ENCODE measurements at regions not wholly inside any gene's neighbourhood (a gene's known extent, or its start where the extent isn't known, plus 50 kb on each side); places are given as distances from the start of the nearest gene placed in this dataset.
"Not testable (repeated sequence)": the region's sequence is repeated elsewhere in the genome, so short reads cannot be mapped to it uniquely, and the experiment has no call there.

DNA sequence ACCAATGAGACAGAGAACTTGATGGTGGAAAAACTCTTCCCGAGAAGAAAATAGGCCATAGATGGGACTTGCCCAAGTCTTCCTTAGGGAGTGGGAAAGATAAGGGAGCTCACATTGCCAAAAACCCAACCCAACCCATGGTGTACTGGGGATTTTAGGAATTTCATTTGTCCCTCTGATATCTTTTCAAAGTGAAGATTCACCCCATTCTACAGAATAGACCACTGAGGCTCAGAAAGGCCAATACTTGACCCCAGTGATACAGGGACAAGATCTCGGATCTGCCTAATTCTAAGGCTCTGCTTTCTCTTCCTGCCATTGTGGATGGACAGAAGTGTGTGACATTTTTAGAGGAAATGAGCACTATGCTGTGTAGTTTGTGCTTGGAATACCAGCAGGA lies 159.0 kb downstream of the MYCN start:
- Mint-ChIP-seq H3K4me1 (no peaks in the 10 kb centered on the region), H3K4me3 (no peak overlapping the region), H3K27ac (no peak overlapping the region), H3K27me3 (no peaks in the 10 kb centered on the region), H3K9me3 (ENCODE audit: insufficient read depth) (no peaks in the 10 kb centered on the region)
- Histone ChIP-seq H3K36me3 (replicated peaks in 1 of 2; ENCODE audit: control extremely low read depth in 1 of 2, control insufficient read depth in 1 of 2, extremely low read depth in 1 of 2, insufficient read depth in 2 of 2, low read length in 1 of 2) (no peaks in the 10 kb centered on the region), H3K27me3 (replicated peaks in 1 of 4; ENCODE audit: control extremely low read depth in 1 of 4, control insufficient read depth in 3 of 4, insufficient read depth in 4 of 4, low read length in 3 of 4) (no peaks in the 10 kb centered on the region), H3K27ac (ENCODE audit: low read length in 2 of 2) (no peak overlapping the region), H3K4me2 (replicated peaks; ENCODE audit: low read depth, low read length, poor library complexity, severe bottlenecking) (no peak overlapping the region), H3K9ac (ENCODE audit: low read length) (no peak overlapping the region), H4K20me1 (ENCODE audit: control insufficient read depth, insufficient read depth, low read length, poor library complexity, severe bottlenecking) (no peaks in the 10 kb centered on the region), H3K79me2 (ENCODE audit: control insufficient read depth, insufficient read depth, low read length) (no peaks in the 10 kb centered on the region), H2AFZ (ENCODE audit: insufficient read depth, low read depth, low read length, poor library complexity, severe bottlenecking) (no peak overlapping the region), H3K4me3 (ENCODE audit: control extremely low read depth in 1 of 5, extremely low read depth in 1 of 5, insufficient read depth in 1 of 5, low read depth in 2 of 5, low read length in 4 of 5) (no peak overlapping the region), H3K9me3 (ENCODE audit: control extremely low read depth in 1 of 3, control insufficient read depth in 2 of 3, insufficient read depth in 1 of 3, low read length in 2 of 3) (peaks cover 0 to 3% (median 0%) of the 10 kb centered on the region in 3 donors), H3K4me1 (ENCODE audit: control insufficient read depth in 2 of 2, insufficient read depth in 2 of 2, low read length in 2 of 2) (no peaks in the 10 kb centered on the region)
- CTCF ChIA-PET: no interaction called here
- intact Hi-C loops (cut with micrococcal nuclease): no loop called here
- WGBS (ENCODE audit: insufficient coverage): no CpG with 5 or more reads among the region's 2 CpGs
- POLR2A ChIA-PET: no interaction called here
- DNase-seq (no peak), ATAC-seq (ENCODE audit: low read depth) (no peak)
- TF ChIP-seq EZH2 (IDR thresholded peaks at IDR 0.05; ENCODE audit: borderline replicate concordance, insufficient read depth, low read depth, low read length, poor library complexity, severe bottlenecking): no peak
- TF ChIP-seq, protein P1, sequence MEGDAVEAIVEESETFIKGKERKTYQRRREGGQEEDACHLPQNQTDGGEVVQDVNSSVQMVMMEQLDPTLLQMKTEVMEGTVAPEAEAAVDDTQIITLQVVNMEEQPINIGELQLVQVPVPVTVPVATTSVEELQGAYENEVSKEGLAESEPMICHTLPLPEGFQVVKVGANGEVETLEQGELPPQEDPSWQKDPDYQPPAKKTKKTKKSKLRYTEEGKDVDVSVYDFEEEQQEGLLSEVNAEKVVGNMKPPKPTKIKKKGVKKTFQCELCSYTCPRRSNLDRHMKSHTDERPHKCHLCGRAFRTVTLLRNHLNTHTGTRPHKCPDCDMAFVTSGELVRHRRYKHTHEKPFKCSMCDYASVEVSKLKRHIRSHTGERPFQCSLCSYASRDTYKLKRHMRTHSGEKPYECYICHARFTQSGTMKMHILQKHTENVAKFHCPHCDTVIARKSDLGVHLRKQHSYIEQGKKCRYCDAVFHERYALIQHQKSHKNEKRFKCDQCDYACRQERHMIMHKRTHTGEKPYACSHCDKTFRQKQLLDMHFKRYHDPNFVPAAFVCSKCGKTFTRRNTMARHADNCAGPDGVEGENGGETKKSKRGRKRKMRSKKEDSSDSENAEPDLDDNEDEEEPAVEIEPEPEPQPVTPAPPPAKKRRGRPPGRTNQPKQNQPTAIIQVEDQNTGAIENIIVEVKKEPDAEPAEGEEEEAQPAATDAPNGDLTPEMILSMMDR (IDR thresholded peaks at IDR 0.05): no peak

DNA sequence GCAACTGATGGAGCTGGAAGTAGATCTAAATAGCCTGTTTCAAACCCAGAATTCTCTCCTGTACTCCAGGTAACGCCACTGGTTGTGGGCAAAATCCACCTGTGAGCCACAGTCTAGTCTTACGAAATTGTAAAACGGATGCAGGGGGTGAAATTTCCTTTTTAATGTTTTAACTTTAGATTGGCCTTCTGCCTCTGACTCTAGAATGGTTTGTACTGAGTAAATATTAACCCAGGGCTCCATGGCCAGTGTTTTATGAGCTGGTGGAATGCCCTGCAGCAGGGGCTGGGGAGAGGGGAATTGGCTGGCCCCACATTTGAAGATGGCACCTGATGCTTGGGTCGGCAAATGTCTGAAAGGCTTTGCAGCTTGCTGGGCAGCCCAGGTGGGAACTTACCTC lies 156.6 kb downstream of the MYCN start:
- no peaks in the 10 kb centered on the region for H4K20me1 ChIP-seq (ENCODE audit: control insufficient read depth, insufficient read depth, low read length, poor library complexity, severe bottlenecking)
- DNase-seq (no peak), ATAC-seq (ENCODE audit: low read depth) (no peak)
- H3K9me3 ChIP-seq (ENCODE audit: control extremely low read depth in 1 of 3, control insufficient read depth in 2 of 3, insufficient read depth in 1 of 3, low read length in 2 of 3): peaks cover 0 to 3% (median 0%) of the 10 kb centered on the region in 3 donors
- H2AFZ ChIP-seq (ENCODE audit: insufficient read depth, low read depth, low read length, poor library complexity, severe bottlenecking): no peak overlapping the region
- no peaks in the 10 kb centered on the region for H3K36me3 ChIP-seq (replicated peaks in 1 of 2; ENCODE audit: control extremely low read depth in 1 of 2, control insufficient read depth in 1 of 2, extremely low read depth in 1 of 2, insufficient read depth in 2 of 2, low read length in 1 of 2)
- CTCF ChIA-PET: no interaction called here
- 80% methylated on average over 3 of the region's 4 CpGs for WGBS (ENCODE audit: insufficient coverage)
- no peaks in the 10 kb centered on the region for H3K4me1 ChIP-seq (ENCODE audit: control insufficient read depth in 2 of 2, insufficient read depth in 2 of 2, low read length in 2 of 2)
- H3K27ac ChIP-seq (ENCODE audit: low read length in 2 of 2): no peak overlapping the region
- H3K4me2 ChIP-seq (replicated peaks; ENCODE audit: low read depth, low read length, poor library complexity, severe bottlenecking): no peak overlapping the region
- no peak overlapping the region for H3K4me3 Mint-ChIP-seq
- TF ChIP-seq, protein P1 (IDR thresholded peaks at IDR 0.05): no peak
- TF ChIP-seq EZH2 (IDR thresholded peaks at IDR 0.05; ENCODE audit: borderline replicate concordance, insufficient read depth, low read depth, low read length, poor library complexity, severe bottlenecking): no peak
- H3K9me3 Mint-ChIP-seq (ENCODE audit: insufficient read depth): no peaks in the 10 kb centered on the region
- H3K79me2 ChIP-seq (ENCODE audit: control insufficient read depth, insufficient read depth, low read length): no peaks in the 10 kb centered on the region
- intact Hi-C loops (cut with micrococcal nuclease): no loop called here
- H3K27me3 Mint-ChIP-seq: no peaks in the 10 kb centered on the region
- no peaks in the 10 kb centered on the region for H3K27me3 ChIP-seq (replicated peaks in 1 of 4; ENCODE audit: control extremely low read depth in 1 of 4, control insufficient read depth in 3 of 4, insufficient read depth in 4 of 4, low read length in 3 of 4)
- H3K27ac Mint-ChIP-seq: no peak overlapping the region
- no peak overlapping the region for H3K9ac ChIP-seq (ENCODE audit: low read length)
- H3K4me1 Mint-ChIP-seq: no peaks in the 10 kb centered on the region
- no peak overlapping the region for H3K4me3 ChIP-seq (ENCODE audit: control extremely low read depth in 1 of 5, extremely low read depth in 1 of 5, insufficient read depth in 1 of 5, low read depth in 2 of 5, low read length in 4 of 5)
- POLR2A ChIA-PET: no interaction called here

DNA sequence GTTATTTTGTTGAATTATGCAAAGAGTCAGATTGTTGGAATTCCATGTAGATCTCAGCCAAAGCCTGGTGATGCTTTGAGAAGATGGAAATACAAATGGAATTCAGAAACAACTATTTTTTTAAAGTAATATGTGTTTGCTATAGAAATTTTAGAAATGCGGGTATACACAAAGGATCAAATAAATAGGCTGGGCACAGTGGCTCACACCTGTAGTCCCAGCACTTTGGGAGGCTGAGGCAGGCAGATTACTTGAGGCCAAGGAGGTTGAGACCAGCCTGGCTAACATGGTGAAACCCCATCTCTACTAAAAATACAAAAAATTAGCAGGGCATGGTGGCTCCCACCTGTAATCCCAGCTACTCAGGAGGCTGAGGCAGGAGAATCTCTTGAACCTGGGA lies 155.1 kb downstream of the MYCN start:
- H2AFZ ChIP-seq (ENCODE audit: insufficient read depth, low read depth, low read length, poor library complexity, severe bottlenecking); H3K9me3 ChIP-seq (ENCODE audit: control extremely low read depth in 1 of 3, control insufficient read depth in 2 of 3, insufficient read depth in 1 of 3, low read length in 2 of 3); H3K27ac Mint-ChIP-seq; H3K4me1 ChIP-seq (ENCODE audit: control insufficient read depth in 2 of 2, insufficient read depth in 2 of 2, low read length in 2 of 2); POLR2A ChIA-PET; CTCF ChIA-PET; DNase-seq; intact Hi-C loops (cut with micrococcal nuclease); H3K4me2 ChIP-seq (replicated peaks; ENCODE audit: low read depth, low read length, poor library complexity, severe bottlenecking); ATAC-seq (ENCODE audit: low read depth); H3K4me3 Mint-ChIP-seq; H3K4me3 ChIP-seq (ENCODE audit: control extremely low read depth in 1 of 5, extremely low read depth in 1 of 5, insufficient read depth in 1 of 5, low read depth in 2 of 5, low read length in 4 of 5); H3K4me1 Mint-ChIP-seq; H3K36me3 ChIP-seq (replicated peaks in 1 of 2; ENCODE audit: control extremely low read depth in 1 of 2, control insufficient read depth in 1 of 2, extremely low read depth in 1 of 2, insufficient read depth in 2 of 2, low read length in 1 of 2); H3K27me3 Mint-ChIP-seq; H3K27ac ChIP-seq (ENCODE audit: low read length in 2 of 2); H3K27me3 ChIP-seq (replicated peaks in 1 of 4; ENCODE audit: control extremely low read depth in 1 of 4, control insufficient read depth in 3 of 4, insufficient read depth in 4 of 4, low read length in 3 of 4); H3K9me3 Mint-ChIP-seq (ENCODE audit: insufficient read depth); H4K20me1 ChIP-seq (ENCODE audit: control insufficient read depth, insufficient read depth, low read length, poor library complexity, severe bottlenecking); H3K9ac ChIP-seq (ENCODE audit: low read length); H3K79me2 ChIP-seq (ENCODE audit: control insufficient read depth, insufficient read depth, low read length): not testable (repeated sequence)
- WGBS (ENCODE audit: insufficient coverage): no CpG with 5 or more reads among the region's 1 CpG

Measured in B cell (primary cell).